HCT116 (cell line): ENCODE measurements at regions not wholly inside any gene's neighbourhood (a gene's known extent, or its start where the extent isn't known, plus 50 kb on each side); places are given as distances from the start of the nearest gene placed in this dataset.
A peak's percentile ranks its signal among the peaks of the same experiment; 100 is the strongest.

ENCODE experiments used
- ATAC-seq: fragments of 200-7000 bp; cut with Tn5 transposase; 2 replicates; pipeline ENCODE4 v1.9.1; 2020; ENCODE audit warnings: mild to moderate bottlenecking, moderate library complexity
- BruUV-seq: library from RNA; stranded (reverse); fragments of 400-500 nt; replicated peaks from 2 replicates; lab custom pipeline; 2021; lab: Mats Ljungman, UMichigan
- CTCF ChIA-PET: fragments of 300-600 bp; sonication (Branson Sonifier 250); formaldehyde crosslinking; loops from one replicate; lab custom pipeline; 2021; ENCODE audit warnings: antibody characterized with exemption; lab: Charles Lee
- POLR2A ChIA-PET: fragments of 300-600, 350-600 bp; sonication (Branson Sonifier 250); formaldehyde crosslinking; loops from one replicate; lab custom pipeline; 2021; ENCODE audit warnings: antibody characterized with exemption; lab: Charles Lee
- RAD21 ChIA-PET, 2 experiments: fragments of 300-600 bp; sonication (Branson Sonifier 250); formaldehyde crosslinking; loops; one replicate each; lab custom pipeline; 2023; ENCODE audit warnings: low total read pairs in 2 of 2; ENCODE audit not compliant: uncharacterized antibody in 2 of 2, unreplicated experiment in 2 of 2, low non-redundant PET in 1 of 2; lab: Charles Lee
- DNase-seq: peaks from one replicate; pipeline ENCODE4 v3.0.0-alpha.2; 2010; ENCODE audit warnings: low read depth, low spot score
- H2AFZ ChIP-seq: fragments of 200-600 bp; shearing (Covaris generic), sonication (generic); 2 replicates; pipeline ENCODE4 v1.6.1; 2017; ENCODE audit warnings: low read depth, mixed run types, mixed read lengths, antibody characterized with exemption, low read length; ENCODE audit not compliant: poor library complexity, severe bottlenecking
- H3K27ac ChIP-seq: 2 replicates; pipeline ENCODE4 v1.5.1; 2012; ENCODE audit warnings: low read depth, low read length
- H3K27me3 ChIP-seq: fragments of 200-600 bp; sonication (generic); 2 replicates; pipeline ENCODE4 v1.6.1; 2016; ENCODE audit warnings: mixed run types, low read length, mixed read lengths; ENCODE audit not compliant: insufficient read depth
- H3K36me3 ChIP-seq, 2 experiments: fragments of 200-500 bp in 1 of 2; fragments of 200-600 bp in 1 of 2; sonication (Bioruptor generic) in 1 of 2; sonication (generic) in 1 of 2; 2 replicates each; pipeline versions ENCODE4 v1.5.1 to v1.6.1; 2014 to 2016; ENCODE audit warnings: low read length in 2 of 2, inconsistent platforms in 1 of 2, mixed read lengths in 1 of 2, mixed run types in 1 of 2; ENCODE audit not compliant: insufficient read depth in 2 of 2, control insufficient read depth in 1 of 2
- H3K4me1 ChIP-seq, 2 experiments: fragments of 200-600 bp in 1 of 2; sonication (generic) in 1 of 2; 2 replicates each; pipeline versions ENCODE4 v1.5.1 to v1.6.1; 2012 to 2017; ENCODE audit warnings: low read length in 2 of 2, inconsistent platforms in 1 of 2, mild to moderate bottlenecking in 1 of 2, mixed read lengths in 1 of 2, mixed run types in 1 of 2, moderate library complexity in 1 of 2; ENCODE audit not compliant: insufficient read depth in 2 of 2, control insufficient read depth in 1 of 2
- H3K4me2 ChIP-seq: fragments of 200-600 bp; sonication (generic); 2 replicates; pipeline ENCODE4 v1.6.1; 2017; ENCODE audit warnings: mixed run types, low read length, mixed read lengths
- H3K4me3 ChIP-seq, 2 experiments: fragments of 200-600 bp in 1 of 2; sonication (generic) in 1 of 2; replicated peaks in 1 of 2; 2 replicates each; pipeline ENCODE4 v1.5.1; 2011 to 2016; ENCODE audit warnings: low read length in 2 of 2, control low read depth in 1 of 2, low read depth in 1 of 2, mild to moderate bottlenecking in 1 of 2, mixed read lengths in 1 of 2, mixed run types in 1 of 2
- H3K79me2 ChIP-seq: fragments of 200-600 bp; sonication (generic); 2 replicates; pipeline ENCODE4 v1.6.1; 2017; ENCODE audit warnings: mild to moderate bottlenecking, mixed run types, low read length, moderate library complexity, mixed read lengths; ENCODE audit not compliant: insufficient read depth
- H3K9ac ChIP-seq: fragments of 200-600 bp; sonication (generic); 2 replicates; pipeline ENCODE4 v1.6.1; 2016; ENCODE audit warnings: low read length, mixed read lengths
- H3K9me2 ChIP-seq: fragments of 200-600 bp; sonication (generic), shearing (Covaris generic); 2 replicates; pipeline ENCODE4 v1.6.1; 2017; ENCODE audit warnings: mixed run types, mild to moderate bottlenecking, moderate library complexity; ENCODE audit not compliant: insufficient read depth
- H3K9me3 ChIP-seq, 2 experiments: fragments of 200-500 bp in 1 of 2; fragments of 200-600 bp in 1 of 2; sonication (Bioruptor generic) in 1 of 2; sonication (generic) in 1 of 2; 2 replicates each; pipeline ENCODE4 v1.6.1; 2014 to 2017; ENCODE audit warnings: low read length in 2 of 2, mixed read lengths in 2 of 2, inconsistent platforms in 1 of 2, low read depth in 1 of 2, mild to moderate bottlenecking in 1 of 2, mixed run types in 1 of 2, moderate library complexity in 1 of 2; ENCODE audit not compliant: control insufficient read depth in 1 of 2, insufficient read depth in 1 of 2
- H4K20me1 ChIP-seq: fragments of 200-600 bp; sonication (generic), shearing (Covaris generic); 2 replicates; pipeline ENCODE4 v1.6.1; 2017; ENCODE audit warnings: mixed run types, mild to moderate bottlenecking, moderate library complexity; ENCODE audit not compliant: insufficient read depth
- CEBPB ChIP-seq: IDR thresholded peaks from 2 replicates; pipeline ENCODE4 v1.6.1; 2012; ENCODE audit warnings: low read depth
- CTCF ChIP-seq, 3 experiments: fragments of 200-600 bp in 1 of 3; sonication (generic) in 1 of 3; IDR thresholded peaks in 2 of 3; conservative IDR thresholded peaks in 1 of 3; 2 replicates each; pipeline ENCODE4 v1.5.1; 2012 to 2017; ENCODE audit warnings: low read depth in 2 of 3, low read length in 2 of 3, antibody characterized with exemption in 1 of 3, borderline replicate concordance in 1 of 3, control low read depth in 1 of 3, mild to moderate bottlenecking in 1 of 3, mixed read lengths in 1 of 3, mixed run types in 1 of 3, moderate library complexity in 1 of 3; ENCODE audit not compliant: insufficient read depth in 1 of 3
- TCF7L2 ChIP-seq: IDR thresholded peaks from 2 replicates; pipeline ENCODE4 v1.7.0; 2011; ENCODE audit warnings: borderline replicate concordance, inconsistent platforms; ENCODE audit not compliant: insufficient read depth, insufficient read length; ENCODE audit errors: extremely low read depth
- intact Hi-C: fragments of 100-400 bp; cut with micrococcal nuclease; formaldehyde crosslinking; loops from 2 replicates; pipeline ENCODE4 v1.10.0; 2022

GRCh38 chrY:12615733-12616446 lies 85.1 kb upstream of the USP9Y start:
- Histone ChIP-seq H3K4me3 (no peak overlapping the region), H4K20me1 (no peaks in the 10 kb centered on the region), H3K4me1 (no peaks in the 10 kb centered on the region), H3K9me2 (no peaks in the 10 kb centered on the region), H3K36me3 (no peaks in the 10 kb centered on the region), H2AFZ (no peak overlapping the region), H3K4me2 (no peak overlapping the region), H3K27me3 (no peaks in the 10 kb centered on the region), H3K9ac (no peak overlapping the region), H3K27ac (no peak overlapping the region), H3K79me2 (no peaks in the 10 kb centered on the region), H3K9me3 (no peaks in the 10 kb centered on the region)
- DNase-seq: no peak
- TF ChIP-seq TCF7L2: no peak
- ChIA-PET POLR2A (no interaction called here), CTCF (no interaction called here), RAD21 (no interaction called here)
- intact Hi-C loops: no loop called here
- BruUV-seq: no TSS peak
- no peak for ATAC-seq

GRCh38 chrY:12621454-12622081 lies 79.5 kb upstream of the USP9Y start:
- TF ChIP-seq CEBPB: no peak
- 0 out of 6 replicates have a peak, but pooled peaks of 1 of the 3 experiments have one; percentile 5 for TF ChIP-seq CTCF (IDR thresholded peaks at IDR 0.05 in 2 of 3, conservative IDR thresholded peaks at IDR 0.05 in 1 of 3; ENCODE audit: borderline replicate concordance in 1 of 3, insufficient read depth in 1 of 3, low read depth in 2 of 3, low read length in 2 of 3)
- ChIA-PET RAD21 (no interaction called here), POLR2A (no interaction called here), CTCF (no interaction called here)
- Histone ChIP-seq H3K27me3 (no peaks in the 10 kb centered on the region), H2AFZ (no peak overlapping the region), H3K79me2 (no peaks in the 10 kb centered on the region), H3K36me3 (no peaks in the 10 kb centered on the region), H3K9ac (no peak overlapping the region), H3K4me1 (no peaks in the 10 kb centered on the region), H3K9me2 (no peaks in the 10 kb centered on the region), H3K4me2 (no peak overlapping the region), H3K9me3 (no peaks in the 10 kb centered on the region), H3K27ac (no peak overlapping the region), H4K20me1 (no peaks in the 10 kb centered on the region), H3K4me3 (no peak overlapping the region)
- DNase-seq (no peak), ATAC-seq (no peak)
- BruUV-seq: no TSS peak
- intact Hi-C loops: no loop called here
